Osteocyte (in vitro differentiated cells): ENCODE measurements at regions not wholly inside any gene's neighbourhood (a gene's known extent, or its start where the extent isn't known, plus 50 kb on each side); places are given as distances from the start of the nearest gene placed in this dataset.
A peak's percentile ranks its signal among the peaks of the same experiment; 100 is the strongest.

Experiments used
- DNase-seq: peaks from one replicate; pipeline ENCODE4 v3.0.0; 2021; ENCODE audit warnings: mixed read lengths; ENCODE audit not compliant: unreplicated experiment; ENCODE audit errors: extremely low spot score
- H3K27ac Mint-ChIP-seq: one replicate; pipeline ENCODE4 v1.8.0; 2021; ENCODE audit warnings: mild to moderate bottlenecking, mixed read lengths; ENCODE audit not compliant: unreplicated experiment
- H3K27me3 Mint-ChIP-seq: one replicate; pipeline ENCODE4 v1.8.0; 2021; ENCODE audit warnings: mixed read lengths; ENCODE audit not compliant: unreplicated experiment
- H3K36me3 Mint-ChIP-seq: one replicate; pipeline ENCODE4 v1.8.0; 2021; ENCODE audit warnings: mixed read lengths; ENCODE audit not compliant: unreplicated experiment
- H3K4me1 Mint-ChIP-seq: one replicate; pipeline ENCODE4 v1.8.0; 2021; ENCODE audit warnings: mixed read lengths; ENCODE audit not compliant: unreplicated experiment
- H3K4me3 Mint-ChIP-seq: one replicate; pipeline ENCODE4 v1.8.0; 2021; ENCODE audit warnings: mild to moderate bottlenecking, moderate library complexity, mixed read lengths; ENCODE audit not compliant: unreplicated experiment
- H3K9me3 Mint-ChIP-seq: one replicate; pipeline ENCODE4 v1.8.0; 2021; ENCODE audit warnings: mixed read lengths; ENCODE audit not compliant: unreplicated experiment
- TF ChIP-seq, protein P1 (sequence below): fragments of 200-600 bp; sonication (generic); IDR thresholded peaks from 2 replicates; pipeline ENCODE4 v1.5.0; 2021; ENCODE audit warnings: antibody characterized with exemption, mild to moderate bottlenecking, moderate library complexity

DNA sequence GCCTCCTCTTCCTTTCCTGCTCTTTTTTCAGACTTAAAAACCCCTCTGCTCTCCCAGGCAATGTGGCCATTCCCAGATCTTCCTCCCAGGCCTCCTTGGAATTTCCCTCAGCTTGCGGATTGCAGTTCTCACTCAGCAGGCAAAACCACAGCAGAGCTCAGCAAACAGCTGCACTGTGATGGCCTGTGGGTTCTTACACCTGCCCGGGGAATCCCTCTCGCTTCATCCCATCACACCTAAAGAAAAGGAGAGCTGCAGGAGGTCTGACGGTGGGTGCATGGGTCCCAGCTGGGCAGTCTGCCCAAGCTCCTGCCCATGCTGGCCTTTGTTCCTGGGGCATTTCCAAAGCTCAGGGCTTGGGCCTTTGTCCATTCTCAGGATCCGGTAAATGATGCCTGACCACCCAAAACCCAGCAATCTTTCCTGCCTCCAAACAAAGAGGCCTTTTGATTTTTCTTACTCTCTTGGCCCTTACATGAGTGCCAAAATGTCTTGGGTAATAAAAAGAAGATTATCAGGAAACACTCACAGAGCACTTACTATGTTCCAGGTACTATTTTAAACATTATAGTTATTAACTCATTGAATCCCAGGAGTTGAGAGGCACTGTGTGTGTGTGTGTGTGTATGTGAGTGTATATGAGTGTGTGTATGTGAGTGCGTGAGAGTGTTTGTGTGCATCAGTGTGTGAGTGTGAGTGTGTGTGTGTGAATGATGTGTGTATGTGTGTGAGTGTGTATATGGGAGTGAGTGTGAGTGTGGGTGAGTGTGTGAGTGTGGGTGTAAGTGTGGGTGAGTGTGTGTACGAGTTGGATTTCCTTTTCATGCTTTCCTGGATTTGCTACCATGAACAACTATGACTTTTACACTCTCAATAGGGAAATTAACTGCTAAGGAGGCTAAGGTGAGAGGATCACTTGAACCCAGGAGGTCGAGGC is 64.5 kb upstream of the PODXL start:
- H3K4me3 Mint-ChIP-seq = no peak overlapping the region
- H3K27ac Mint-ChIP-seq = peak overlapping the region; percentile 39
- no peaks in the 10 kb centered on the region for H3K9me3 Mint-ChIP-seq
- H3K36me3 Mint-ChIP-seq = no peaks in the 10 kb centered on the region
- H3K4me1 Mint-ChIP-seq = peaks cover 56% of the 10 kb centered on the region
- no peaks in the 10 kb centered on the region for H3K27me3 Mint-ChIP-seq
- TF ChIP-seq, protein P1, sequence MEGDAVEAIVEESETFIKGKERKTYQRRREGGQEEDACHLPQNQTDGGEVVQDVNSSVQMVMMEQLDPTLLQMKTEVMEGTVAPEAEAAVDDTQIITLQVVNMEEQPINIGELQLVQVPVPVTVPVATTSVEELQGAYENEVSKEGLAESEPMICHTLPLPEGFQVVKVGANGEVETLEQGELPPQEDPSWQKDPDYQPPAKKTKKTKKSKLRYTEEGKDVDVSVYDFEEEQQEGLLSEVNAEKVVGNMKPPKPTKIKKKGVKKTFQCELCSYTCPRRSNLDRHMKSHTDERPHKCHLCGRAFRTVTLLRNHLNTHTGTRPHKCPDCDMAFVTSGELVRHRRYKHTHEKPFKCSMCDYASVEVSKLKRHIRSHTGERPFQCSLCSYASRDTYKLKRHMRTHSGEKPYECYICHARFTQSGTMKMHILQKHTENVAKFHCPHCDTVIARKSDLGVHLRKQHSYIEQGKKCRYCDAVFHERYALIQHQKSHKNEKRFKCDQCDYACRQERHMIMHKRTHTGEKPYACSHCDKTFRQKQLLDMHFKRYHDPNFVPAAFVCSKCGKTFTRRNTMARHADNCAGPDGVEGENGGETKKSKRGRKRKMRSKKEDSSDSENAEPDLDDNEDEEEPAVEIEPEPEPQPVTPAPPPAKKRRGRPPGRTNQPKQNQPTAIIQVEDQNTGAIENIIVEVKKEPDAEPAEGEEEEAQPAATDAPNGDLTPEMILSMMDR = no peak
- no peak for DNase-seq

DNA sequence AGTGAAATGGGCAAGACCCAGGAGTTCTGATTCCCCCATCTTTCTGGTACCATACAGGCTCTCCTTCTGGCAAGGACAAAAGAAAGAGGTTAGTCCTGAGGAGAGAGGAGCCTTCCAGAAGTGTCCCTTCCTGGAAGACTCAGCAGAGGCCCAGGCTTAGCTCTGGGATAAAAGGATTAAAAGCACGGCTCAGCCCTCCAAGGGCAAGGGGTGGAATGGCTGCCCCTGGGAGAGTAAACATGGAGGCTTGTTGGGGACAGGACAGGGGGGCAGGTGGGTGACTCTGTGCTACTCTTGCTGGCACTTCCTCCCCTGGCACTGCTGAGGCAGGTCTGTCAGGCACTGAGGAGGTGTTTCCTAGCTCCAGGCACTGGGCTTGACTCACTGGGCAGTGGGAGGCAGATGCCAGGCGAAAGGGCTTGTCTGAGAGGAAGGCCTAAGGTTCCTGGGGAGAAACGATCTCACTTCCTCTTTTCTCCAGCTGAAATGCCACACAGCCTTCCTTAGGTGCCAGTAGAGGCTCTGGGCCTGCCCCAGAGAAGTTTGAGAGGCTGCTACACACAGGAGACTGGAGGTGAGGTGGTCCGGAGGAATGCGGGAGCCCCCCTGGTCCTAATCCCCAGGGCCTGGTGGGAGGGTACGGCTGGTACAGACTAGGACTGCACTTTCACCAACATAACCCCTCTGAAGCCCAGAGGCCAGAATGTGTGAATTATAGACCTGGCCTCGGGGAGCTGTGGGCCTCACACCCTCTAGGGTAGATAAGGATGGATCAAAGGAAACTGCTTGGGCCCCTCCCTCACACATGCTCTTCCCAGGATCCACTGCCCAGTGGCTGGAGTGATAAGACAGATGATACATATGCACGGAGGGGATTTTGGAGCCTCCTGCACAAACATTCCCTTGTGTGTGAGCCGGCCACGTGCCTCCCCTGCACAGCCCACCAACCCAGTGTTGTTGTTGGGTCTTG is 63.2 kb upstream of the PODXL start:
- Mint-ChIP-seq H3K4me3 (no peak overlapping the region), H3K4me1 (peaks cover 47% of the 10 kb centered on the region), H3K36me3 (no peaks in the 10 kb centered on the region), H3K27me3 (no peaks in the 10 kb centered on the region), H3K9me3 (no peaks in the 10 kb centered on the region), H3K27ac (peak overlapping the region; percentile 39)
- DNase-seq = no peak
- TF ChIP-seq, protein P1 = no peak

DNA sequence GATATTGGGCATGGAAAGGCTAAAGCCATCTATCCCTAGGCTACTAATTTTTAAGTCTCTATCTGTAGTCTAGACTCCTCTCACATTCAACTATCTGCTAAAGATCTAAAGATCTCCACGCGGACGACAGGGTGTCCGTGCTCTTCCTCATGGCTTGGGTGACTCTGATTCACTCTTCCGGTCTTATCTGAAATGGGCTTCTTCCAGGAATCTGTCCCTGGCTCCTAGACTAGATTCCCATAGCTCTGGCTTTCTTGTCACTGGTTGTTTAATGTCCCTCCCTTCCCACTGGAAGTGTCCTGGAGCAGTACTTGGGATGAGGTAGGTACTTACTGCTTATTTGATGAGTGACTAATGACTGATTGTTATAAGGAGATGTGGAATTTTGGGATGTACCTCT is 62.0 kb upstream of the PODXL start:
- H3K27ac Mint-ChIP-seq = no peak overlapping the region
- no peaks in the 10 kb centered on the region for H3K27me3 Mint-ChIP-seq
- H3K36me3 Mint-ChIP-seq = no peaks in the 10 kb centered on the region
- TF ChIP-seq, protein P1 = no peak
- H3K4me3 Mint-ChIP-seq = no peak overlapping the region
- H3K9me3 Mint-ChIP-seq = no peaks in the 10 kb centered on the region
- peaks cover 36% of the 10 kb centered on the region for H3K4me1 Mint-ChIP-seq
- DNase-seq = no peak

DNA sequence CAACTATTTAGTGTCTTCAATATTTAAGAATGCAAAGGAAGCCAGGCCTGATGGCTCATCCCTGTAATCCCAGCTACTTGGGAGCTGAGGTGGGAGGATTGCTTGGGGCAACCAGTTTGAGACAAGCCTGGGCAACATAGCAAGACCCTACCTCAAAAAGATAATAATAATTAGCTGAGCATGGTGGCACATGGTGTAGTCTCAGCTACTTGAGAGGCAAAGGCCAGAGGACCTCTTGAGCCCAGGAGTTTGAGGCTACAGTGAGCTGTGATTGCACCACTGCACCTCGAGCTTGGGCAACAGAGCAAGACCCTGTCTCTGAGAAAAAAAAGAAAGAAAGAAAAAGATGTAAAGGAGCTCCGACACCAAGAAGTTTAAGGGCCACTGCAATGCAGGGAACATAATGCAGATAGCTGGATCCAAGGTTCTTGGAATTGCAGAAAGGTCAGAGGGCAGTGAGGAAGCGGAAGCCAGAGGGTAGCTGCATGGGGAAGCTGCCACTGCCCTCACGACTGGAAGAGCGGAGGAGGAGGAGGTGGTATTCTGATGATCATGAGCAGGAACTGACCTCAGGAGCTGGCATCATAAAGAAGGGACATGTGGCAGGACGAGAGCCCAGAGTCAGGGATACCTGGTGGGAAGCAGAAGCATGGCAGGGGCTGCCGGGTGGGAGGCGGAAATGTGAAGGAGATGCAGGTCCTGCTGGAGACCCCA is 60.2 kb upstream of the PODXL start:
- no peak overlapping the region for H3K27ac Mint-ChIP-seq

More for the DNA sequence above, 60.2 kb upstream of the PODXL start:
- H3K4me1 Mint-ChIP-seq = peaks cover 25% of the 10 kb centered on the region
- H3K27me3 Mint-ChIP-seq = no peaks in the 10 kb centered on the region
- H3K9me3 Mint-ChIP-seq = no peaks in the 10 kb centered on the region
- DNase-seq = no peak
- no peaks in the 10 kb centered on the region for H3K36me3 Mint-ChIP-seq
- TF ChIP-seq, protein P1 = no peak
- H3K4me3 Mint-ChIP-seq = no peak overlapping the region
